GM23338 (cell line): ENCODE measurements at regions not wholly inside any gene's neighbourhood (a gene's known extent, or its start where the extent isn't known, plus 50 kb on each side); places are given as distances from the start of the nearest gene placed in this dataset.

Source experiments
- ATAC-seq: fragments of 200-7000 bp; cut with Tn5 transposase; 3 replicates; pipeline ENCODE4 v1.9.1; 2020
- DNase-seq: peaks from one replicate; pipeline ENCODE4 v3.0.0-alpha.2; 2015; ENCODE audit warnings: low spot score
- H2AFZ ChIP-seq: fragments of 200-600 bp; sonication (generic); 2 replicates; pipeline ENCODE4 v1.8.0; 2016; ENCODE audit warnings: antibody characterized with exemption, mild to moderate bottlenecking, moderate library complexity
- H3F3A ChIP-seq: fragments of 200-600 bp; sonication (generic); replicated peaks from 2 replicates; pipeline ENCODE4 v1.8.0; 2017; ENCODE audit warnings: antibody characterized with exemption, mixed run types, low read depth
- H3K27ac ChIP-seq: fragments of 200-600 bp; sonication (generic); 2 replicates; pipeline ENCODE4 v1.6.1; 2016; ENCODE audit warnings: low read depth
- H3K27me3 ChIP-seq: fragments of 200-600 bp; sonication (generic); 2 replicates; pipeline ENCODE4 v1.8.0; 2016; ENCODE audit warnings: mild to moderate bottlenecking, mixed run types, moderate library complexity; ENCODE audit not compliant: insufficient read depth
- H3K36me3 ChIP-seq: fragments of 200-600 bp; sonication (generic); 2 replicates; pipeline ENCODE4 v1.8.0; 2016; ENCODE audit warnings: mild to moderate bottlenecking; ENCODE audit not compliant: insufficient read depth
- H3K4me1 ChIP-seq: fragments of 200-600 bp; sonication (generic); 2 replicates; pipeline ENCODE4 v1.8.0; 2016; ENCODE audit warnings: mild to moderate bottlenecking, moderate library complexity; ENCODE audit not compliant: insufficient read depth
- H3K4me2 ChIP-seq: fragments of 200-600 bp; sonication (generic); 2 replicates; pipeline ENCODE4 v1.7.1; 2017; ENCODE audit warnings: mixed run types
- H3K4me3 ChIP-seq: fragments of 200-600 bp; sonication (generic); 2 replicates; pipeline ENCODE4 v1.6.1; 2016; ENCODE audit warnings: mixed run types
- H3K79me2 ChIP-seq: fragments of 200-600 bp; sonication (generic); replicated peaks from 2 replicates; pipeline ENCODE4 v1.8.0; 2017; ENCODE audit warnings: mild to moderate bottlenecking; ENCODE audit not compliant: insufficient read depth
- H3K9me2 ChIP-seq: fragments of 200-600 bp; sonication (generic); 2 replicates; pipeline ENCODE4 v1.8.0; 2017; ENCODE audit not compliant: insufficient read depth
- H4K20me1 ChIP-seq: fragments of 200-600 bp; sonication (generic); replicated peaks from 2 replicates; pipeline ENCODE4 v1.8.0; 2017; ENCODE audit warnings: mild to moderate bottlenecking; ENCODE audit not compliant: insufficient read depth
- H3K27ac Mint-ChIP-seq: 2 replicates; pipeline ENCODE4 v1.8.0; 2020; ENCODE audit warnings: inconsistent platforms, mild to moderate bottlenecking, moderate library complexity, mixed read lengths
- H3K27me3 Mint-ChIP-seq: 3 replicates; pipeline ENCODE4 v1.8.0; 2022; ENCODE audit warnings: low read depth, mild to moderate bottlenecking, moderate library complexity, mixed read lengths, inconsistent platforms; ENCODE audit not compliant: insufficient read depth, poor library complexity
- H3K36me3 Mint-ChIP-seq: 3 replicates; pipeline ENCODE4 v1.8.0; 2021; ENCODE audit warnings: low read depth, mild to moderate bottlenecking, inconsistent platforms, moderate library complexity, mixed read lengths
- H3K4me1 Mint-ChIP-seq: 3 replicates; pipeline ENCODE4 v1.8.0; 2020; ENCODE audit warnings: mild to moderate bottlenecking, inconsistent platforms, mixed read lengths
- H3K4me3 Mint-ChIP-seq: 3 replicates; pipeline ENCODE4 v1.8.0; 2021; ENCODE audit warnings: moderate library complexity, mild to moderate bottlenecking, inconsistent platforms, mixed read lengths
- H3K9me3 Mint-ChIP-seq: 3 replicates; pipeline ENCODE4 v1.8.0; 2020; ENCODE audit warnings: moderate library complexity, mild to moderate bottlenecking, inconsistent platforms, mixed read lengths
- CREB1 ChIP-seq: fragments of 250-450 bp; sonication (Bioruptor Pico); IDR thresholded peaks from 2 replicates; pipeline ENCODE4 v1.5.0; 2020; ENCODE audit warnings: low read depth, mild to moderate bottlenecking, moderate library complexity
- CTCF ChIP-seq, 2 experiments: fragments of 200-600 bp in 1 of 2; sonication (generic) in 1 of 2; conservative IDR thresholded peaks; 2 replicates each; pipeline versions ENCODE4 v1.5.1 to v1.6.1; 2016 to 2017; ENCODE audit warnings: antibody characterized with exemption in 2 of 2, low read depth in 2 of 2, mild to moderate bottlenecking in 2 of 2, moderate library complexity in 1 of 2
- ETS1 ChIP-seq: IDR thresholded peaks from 2 replicates; pipeline ENCODE4 v1.6.1; 2016; ENCODE audit warnings: antibody characterized with exemption
- JUNB ChIP-seq: IDR thresholded peaks from one replicate; pipeline ENCODE4 v1.6.1; 2016; ENCODE audit warnings: antibody characterized with exemption; ENCODE audit not compliant: unreplicated experiment
- POLR2AphosphoS5 ChIP-seq: IDR thresholded peaks from 2 replicates; pipeline ENCODE4 v1.6.1; 2016; ENCODE audit warnings: antibody characterized with exemption, low read depth
- STAT1 ChIP-seq: IDR thresholded peaks from one replicate; pipeline ENCODE4 v1.6.1; 2016; ENCODE audit warnings: antibody characterized with exemption; ENCODE audit not compliant: unreplicated experiment
- ZNF114 ChIP-seq: fragments of 250-450 bp; sonication (Bioruptor Pico); IDR thresholded peaks from 2 replicates; pipeline ENCODE4 v1.5.0; 2020; ENCODE audit warnings: mild to moderate bottlenecking, moderate library complexity
- ZNF331 ChIP-seq: fragments of 250-450 bp; sonication (Bioruptor Pico); IDR thresholded peaks from 2 replicates; pipeline ENCODE4 v1.5.0; 2020; ENCODE audit warnings: low read depth, mild to moderate bottlenecking, moderate library complexity
- ZNF462 ChIP-seq: fragments of 250-450 bp; sonication (Bioruptor Pico); IDR thresholded peaks from 2 replicates; pipeline ENCODE4 v1.5.0; 2020; ENCODE audit warnings: mild to moderate bottlenecking, moderate library complexity

- TF ChIP-seq ZNF462 (CRISPR knock-in tag), result no peak
- TF ChIP-seq ETS1, result no peak
- no peak for TF ChIP-seq ZNF331 (CRISPR knock-in tag)
- no peak for TF ChIP-seq CTCF (conservative IDR thresholded peaks at IDR 0.05; ENCODE audit: low read depth in 2 of 2)
- no peak for TF ChIP-seq CREB1 (CRISPR knock-in tag)
- TF ChIP-seq JUNB, result no peak
- no peak for TF ChIP-seq STAT1
Observed at GRCh38 chr18:29028560-29028959, 851.6 kb upstream of the CDH2 start (continued).

- Histone ChIP-seq H3K4me1 (no peaks in the 10 kb centered on the region), H3K27ac (no peak overlapping the region), H3K36me3 (no peaks in the 10 kb centered on the region), H3K4me2 (no peak overlapping the region), H3K4me3 (no peak overlapping the region), H3F3A (no peaks in the 10 kb centered on the region), H3K79me2 (no peaks in the 10 kb centered on the region), H4K20me1 (no peaks in the 10 kb centered on the region), H2AFZ (no peak overlapping the region), H3K9me2 (no peaks in the 10 kb centered on the region), H3K27me3 (no peaks in the 10 kb centered on the region)
- no peak overlapping the region for H3K4me3 Mint-ChIP-seq
- H3K27ac Mint-ChIP-seq, result no peak overlapping the region
- H3K27me3 Mint-ChIP-seq, result no peaks in the 10 kb centered on the region
- DNase-seq, result no peak
- no peaks in the 10 kb centered on the region for H3K9me3 Mint-ChIP-seq
- no peaks in the 10 kb centered on the region for H3K36me3 Mint-ChIP-seq
- H3K4me1 Mint-ChIP-seq, result no peaks in the 10 kb centered on the region; the same call in 2 of the 3 replicates
- ATAC-seq, result no peak
- TF ChIP-seq POLR2AphosphoS5, result no peak
- TF ChIP-seq ZNF114, result no peak
Observed at GRCh38 chr18:29018976-29019375, 842.0 kb upstream of the CDH2 start.
